ENCODE measurements at regions not wholly inside any gene's neighbourhood (a gene's known extent, or its start where the extent isn't known, plus 50 kb on each side); places are given as distances from the start of the nearest gene placed in this dataset.

DNA sequence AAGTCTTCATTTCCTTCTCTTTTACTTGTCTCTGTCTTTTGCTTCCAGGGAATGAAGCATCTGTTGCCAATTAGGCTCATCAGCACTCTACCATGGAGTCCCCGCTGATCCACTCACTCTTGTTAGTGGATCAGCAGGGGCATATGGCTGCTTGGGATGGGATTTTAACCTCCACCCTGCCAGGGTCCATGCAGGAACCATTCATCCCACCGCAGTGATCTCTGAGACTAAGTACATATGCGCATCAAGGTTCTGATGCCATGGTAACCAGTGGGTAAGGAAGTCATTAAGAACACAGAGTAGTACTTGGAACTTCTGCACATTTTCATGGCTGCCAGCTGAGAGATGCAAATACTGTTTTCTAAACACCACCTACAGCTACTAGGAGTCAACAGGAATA is 374.0 kb upstream of the ALCAM start:
- H3K4me1 Mint-ChIP-seq: no peaks in the 10 kb centered on the region
- POLR2A ChIA-PET: no interaction called here
- H3K27ac Mint-ChIP-seq: no peak overlapping the region
- ATAC-seq (no peak), DNase-seq (no peak)
- H3K27me3 Mint-ChIP-seq: no peaks in the 10 kb centered on the region
- H3K36me3 Mint-ChIP-seq (ENCODE audit: low read depth): no peaks in the 10 kb centered on the region
- intact Hi-C loops (cut with DNase I, micrococcal nuclease): no loop called here
- H3K4me3 Mint-ChIP-seq: no peak overlapping the region
- CTCF ChIA-PET: no interaction called here
- H3K9me3 Mint-ChIP-seq (ENCODE audit: low read depth): no peaks in the 10 kb centered on the region

DNA sequence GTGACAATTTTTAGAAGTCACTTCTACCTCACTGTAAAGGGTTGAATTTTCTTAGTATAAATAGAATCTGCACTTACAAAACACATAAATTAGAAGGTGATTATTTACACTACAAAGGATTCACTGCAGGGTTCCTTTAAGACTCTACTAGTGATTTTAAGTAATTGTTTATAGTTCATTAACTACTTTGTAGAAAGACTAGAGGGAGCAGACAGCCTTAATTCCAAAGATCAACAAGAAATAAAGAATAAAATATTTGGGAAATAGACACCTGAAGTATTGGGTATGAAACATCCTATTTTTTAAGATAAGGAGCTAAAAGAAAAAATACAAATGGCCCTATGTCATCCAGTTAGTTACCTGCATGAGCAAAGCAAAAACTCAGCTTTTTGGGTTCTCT is 360.5 kb upstream of the ALCAM start:
- H3K27me3 Mint-ChIP-seq: no peaks in the 10 kb centered on the region
- intact Hi-C loops (cut with DNase I, micrococcal nuclease): no loop called here
- no peak overlapping the region for H3K27ac Mint-ChIP-seq
- no peaks in the 10 kb centered on the region for H3K36me3 Mint-ChIP-seq (ENCODE audit: low read depth)
- POLR2A ChIA-PET: no interaction called here
- ATAC-seq (no peak), DNase-seq (no peak)
- no peak overlapping the region for H3K4me3 Mint-ChIP-seq
- H3K4me1 Mint-ChIP-seq: no peaks in the 10 kb centered on the region
- CTCF ChIA-PET: no interaction called here
- peaks cover 3% of the 10 kb centered on the region for H3K9me3 Mint-ChIP-seq (ENCODE audit: low read depth)

DNA sequence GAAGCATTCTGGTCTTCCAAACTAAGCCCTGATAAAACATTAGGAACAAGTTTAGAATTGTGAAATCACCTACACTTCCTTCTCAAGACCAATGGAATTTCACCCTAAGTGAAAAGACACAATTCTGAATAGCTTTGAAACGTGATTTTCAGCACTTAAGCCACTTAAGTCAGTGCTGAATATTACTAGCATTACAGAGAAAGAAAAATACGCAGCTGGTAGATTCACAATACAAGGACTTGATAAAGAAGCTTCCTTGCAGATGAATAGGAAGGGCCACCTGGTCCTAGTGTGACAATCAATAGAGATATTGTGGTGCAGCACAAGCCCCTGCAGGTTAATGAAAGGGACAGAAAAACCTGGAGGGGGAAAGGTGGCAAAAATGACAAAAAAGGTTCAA is 353.1 kb upstream of the ALCAM start:
- no peaks in the 10 kb centered on the region for H3K27me3 Mint-ChIP-seq
- intact Hi-C loops (cut with DNase I, micrococcal nuclease): no loop called here
- H3K27ac Mint-ChIP-seq: no peak overlapping the region
- no peaks in the 10 kb centered on the region for H3K4me1 Mint-ChIP-seq
- DNase-seq (no peak), ATAC-seq (no peak)
- ChIA-PET CTCF (interaction anchor here (0.7 kb wide), 1 partner anchor 334 kb away, joined by 3 read pairs; no protein-coding TSS in a partner anchor), POLR2A (no interaction called here)
- H3K4me3 Mint-ChIP-seq: no peak overlapping the region
- H3K9me3 Mint-ChIP-seq (ENCODE audit: low read depth): peaks cover 3% of the 10 kb centered on the region
- no peaks in the 10 kb centered on the region for H3K36me3 Mint-ChIP-seq (ENCODE audit: low read depth)

DNA sequence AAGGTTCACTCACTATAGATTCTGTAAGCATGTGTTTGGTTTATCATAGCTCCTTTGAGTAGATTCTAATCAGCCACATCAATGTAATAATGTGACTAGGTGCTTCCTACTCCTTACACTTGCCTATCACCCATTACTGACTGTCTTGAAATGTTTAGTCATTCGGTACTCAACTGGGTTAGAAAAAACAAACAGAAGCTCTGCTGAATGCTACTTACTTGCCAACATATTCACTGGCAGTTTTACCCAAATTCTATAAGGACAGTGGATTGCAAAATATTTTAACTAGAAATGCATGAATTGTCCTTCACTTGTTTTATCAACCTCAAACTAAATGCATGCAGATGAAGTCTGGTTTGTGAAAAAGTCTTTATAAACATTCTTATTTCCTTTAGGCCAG is 352.1 kb upstream of the ALCAM start:
- no peak for DNase-seq
- Mint-ChIP-seq H3K27ac (no peak overlapping the region), H3K9me3 (ENCODE audit: low read depth) (no peaks in the 10 kb centered on the region), H3K27me3 (no peaks in the 10 kb centered on the region), H3K36me3 (ENCODE audit: low read depth) (no peaks in the 10 kb centered on the region), H3K4me1 (no peaks in the 10 kb centered on the region), H3K4me3 (no peak overlapping the region)
- ChIA-PET POLR2A (no interaction called here), CTCF (no interaction called here)
- ATAC-seq: no peak
- intact Hi-C loops (cut with DNase I, micrococcal nuclease): no loop called here

DNA sequence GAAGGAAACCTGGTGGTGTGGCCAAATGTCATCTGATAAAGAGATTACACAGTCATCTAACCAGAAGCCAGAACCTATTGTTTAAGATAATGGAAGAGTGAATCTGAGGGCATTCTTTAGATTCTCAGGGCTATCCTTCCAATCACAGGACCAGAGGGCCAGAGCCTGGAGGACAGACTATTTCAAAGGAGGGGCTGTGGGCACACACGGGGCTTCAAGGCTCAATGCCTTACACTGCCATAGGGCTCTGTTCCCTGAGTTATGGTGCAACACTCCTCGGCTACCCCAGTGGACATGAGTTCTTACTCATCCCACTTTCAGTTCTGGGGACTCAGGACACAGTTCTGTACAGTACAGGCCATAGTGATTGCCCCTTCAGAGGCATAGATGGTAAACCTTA is 343.9 kb upstream of the ALCAM start:
- Mint-ChIP-seq H3K36me3 (ENCODE audit: low read depth) (no peaks in the 10 kb centered on the region), H3K4me1 (no peaks in the 10 kb centered on the region), H3K9me3 (ENCODE audit: low read depth) (peaks cover 1% of the 10 kb centered on the region), H3K4me3 (no peak overlapping the region), H3K27me3 (no peaks in the 10 kb centered on the region), H3K27ac (no peak overlapping the region)
- intact Hi-C loops (cut with DNase I, micrococcal nuclease): no loop called here
- DNase-seq: no peak
- ChIA-PET POLR2A (no interaction called here), CTCF (no interaction called here)
- no peak for ATAC-seq

DNA sequence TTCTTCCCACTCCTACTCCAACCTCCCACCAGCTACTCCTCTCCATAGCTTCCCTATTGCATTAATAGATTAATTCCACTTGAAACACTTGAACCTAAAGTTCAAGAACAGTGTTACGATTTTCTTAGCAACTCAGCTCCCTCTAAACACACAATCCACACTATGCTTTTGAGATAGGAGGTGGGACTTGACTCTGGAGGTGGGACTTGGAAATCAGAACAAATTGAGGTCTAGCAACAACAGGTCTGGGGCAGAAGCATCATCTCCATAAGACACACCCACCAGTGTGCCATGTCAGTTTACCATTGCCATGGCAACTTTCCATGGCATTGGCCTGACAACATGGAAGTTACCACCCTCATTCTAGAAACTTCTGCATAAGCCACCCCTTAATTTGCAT is 336.5 kb upstream of the ALCAM start:
- intact Hi-C loops (cut with DNase I, micrococcal nuclease): no loop called here
- no peaks in the 10 kb centered on the region for H3K4me1 Mint-ChIP-seq
- H3K9me3 Mint-ChIP-seq (ENCODE audit: low read depth): peaks cover 1% of the 10 kb centered on the region
- H3K4me3 Mint-ChIP-seq: no peak overlapping the region
- no peak overlapping the region for H3K27ac Mint-ChIP-seq
- no peaks in the 10 kb centered on the region for H3K36me3 Mint-ChIP-seq (ENCODE audit: low read depth)
- DNase-seq (no peak), ATAC-seq (no peak)
- no peaks in the 10 kb centered on the region for H3K27me3 Mint-ChIP-seq
- POLR2A ChIA-PET: no interaction called here
- CTCF ChIA-PET: no interaction called here

DNA sequence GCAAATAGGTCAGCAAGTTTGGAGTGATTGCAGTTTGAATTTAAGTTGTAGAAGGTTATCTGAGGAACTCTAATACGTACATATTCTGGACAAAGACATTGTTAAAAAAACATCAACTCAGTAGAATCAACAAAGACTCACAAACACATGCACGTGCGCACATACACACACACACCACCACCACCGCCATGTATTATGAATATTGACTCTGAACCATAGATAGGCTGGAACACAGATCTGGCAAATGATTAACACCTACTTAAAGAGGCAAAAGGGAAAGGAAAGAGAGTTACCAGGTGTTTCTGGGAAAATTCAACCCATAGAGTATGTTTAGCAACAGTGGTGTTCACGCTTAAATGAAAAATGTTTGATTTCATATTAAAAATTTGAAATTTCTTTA is 334.2 kb upstream of the ALCAM start:
- DNase-seq (no peak), ATAC-seq (no peak)
- intact Hi-C loops (cut with DNase I, micrococcal nuclease): no loop called here
- Mint-ChIP-seq H3K9me3 (ENCODE audit: low read depth) (no peaks in the 10 kb centered on the region), H3K4me3 (no peak overlapping the region), H3K36me3 (ENCODE audit: low read depth) (no peaks in the 10 kb centered on the region), H3K27me3 (no peaks in the 10 kb centered on the region), H3K27ac (no peak overlapping the region), H3K4me1 (no peaks in the 10 kb centered on the region)
- ChIA-PET CTCF (no interaction called here), POLR2A (no interaction called here)

DNA sequence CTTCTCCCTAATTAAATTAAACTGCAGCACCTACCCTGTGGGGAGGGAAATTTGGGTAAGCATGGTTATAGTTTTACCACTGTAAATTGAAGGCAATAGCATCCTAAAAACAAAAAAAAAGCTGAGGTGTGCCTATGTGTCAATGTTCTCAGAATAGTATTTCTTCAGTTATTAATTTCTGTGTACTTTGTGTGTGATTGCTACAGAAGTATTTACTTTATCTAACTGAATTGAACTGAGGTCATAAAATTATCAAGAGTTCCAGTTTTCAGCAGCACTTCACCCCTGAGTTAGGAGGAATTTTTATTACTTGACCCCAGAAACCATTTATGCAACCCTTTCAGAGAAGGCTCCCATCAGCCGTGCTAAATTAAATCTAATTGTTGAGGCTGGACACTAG is 333.6 kb upstream of the ALCAM start:
- no peaks in the 10 kb centered on the region for H3K4me1 Mint-ChIP-seq
- intact Hi-C loops (cut with DNase I, micrococcal nuclease): no loop called here
- CTCF ChIA-PET: no interaction called here
- no peak overlapping the region for H3K27ac Mint-ChIP-seq
- no peaks in the 10 kb centered on the region for H3K27me3 Mint-ChIP-seq
- no peaks in the 10 kb centered on the region for H3K36me3 Mint-ChIP-seq (ENCODE audit: low read depth)
- H3K4me3 Mint-ChIP-seq: no peak overlapping the region
- no peaks in the 10 kb centered on the region for H3K9me3 Mint-ChIP-seq (ENCODE audit: low read depth)
- ATAC-seq (no peak), DNase-seq (no peak)
- POLR2A ChIA-PET: no interaction called here

DNA sequence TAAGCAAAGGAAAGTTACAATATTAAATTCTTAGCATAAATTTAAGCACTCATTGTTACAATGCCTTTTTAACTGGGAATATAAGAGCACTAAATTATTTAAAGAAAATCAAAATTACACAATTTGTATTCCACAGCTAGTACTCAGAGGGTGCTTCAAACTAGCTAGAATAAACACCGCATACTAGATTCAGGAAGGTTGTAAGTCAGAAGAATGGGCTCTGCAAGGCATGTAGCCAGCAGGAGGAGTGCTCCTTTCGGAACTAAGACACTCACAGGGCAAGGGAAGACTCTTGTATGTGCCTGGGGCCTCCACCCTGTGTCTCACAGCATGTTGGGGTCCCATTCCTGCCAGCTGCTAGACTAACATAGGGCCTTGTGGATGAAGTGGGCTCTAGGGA is 327.7 kb upstream of the ALCAM start:
- DNase-seq: no peak
- ChIA-PET POLR2A (no interaction called here), CTCF (no interaction called here)
- H3K9me3 Mint-ChIP-seq (ENCODE audit: low read depth): no peaks in the 10 kb centered on the region
- no peaks in the 10 kb centered on the region for H3K36me3 Mint-ChIP-seq (ENCODE audit: low read depth)
- no peak for ATAC-seq
- H3K27me3 Mint-ChIP-seq: no peaks in the 10 kb centered on the region
- intact Hi-C loops (cut with DNase I, micrococcal nuclease): no loop called here
- no peak overlapping the region for H3K27ac Mint-ChIP-seq
- H3K4me3 Mint-ChIP-seq: no peak overlapping the region
- no peaks in the 10 kb centered on the region for H3K4me1 Mint-ChIP-seq

DNA sequence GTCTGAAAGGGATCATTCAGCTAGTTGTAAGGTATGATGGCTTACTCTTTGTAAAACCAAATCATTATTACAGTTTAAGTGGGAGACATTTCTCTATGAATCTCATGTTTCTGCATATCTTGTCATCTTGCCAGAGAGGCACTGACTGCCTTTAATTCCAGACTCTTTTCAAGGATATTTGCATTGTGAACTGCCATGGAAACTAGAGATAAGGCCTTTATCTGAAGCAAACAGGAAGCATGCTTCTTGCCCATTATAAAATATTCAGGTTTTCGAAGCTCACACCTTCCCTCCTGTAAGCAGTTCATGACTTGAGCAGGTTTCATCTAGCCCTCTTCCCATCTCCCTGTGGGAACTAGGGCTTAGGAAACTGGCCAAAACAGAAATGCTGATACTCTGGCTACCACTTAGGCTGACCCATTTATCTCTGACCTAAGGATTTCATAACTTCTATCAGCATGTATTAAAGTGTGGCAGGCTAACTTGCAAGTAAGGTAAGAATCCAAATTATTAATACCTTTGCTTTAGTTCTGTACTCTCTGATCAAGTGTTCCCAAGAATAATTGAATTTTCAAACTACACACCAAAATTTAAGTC is 326.6 kb upstream of the ALCAM start:
- H3K4me3 Mint-ChIP-seq: no peak overlapping the region
- no peaks in the 10 kb centered on the region for H3K9me3 Mint-ChIP-seq (ENCODE audit: low read depth)
- no peak for DNase-seq
- ChIA-PET POLR2A (no interaction called here), CTCF (no interaction called here)
- H3K36me3 Mint-ChIP-seq (ENCODE audit: low read depth): no peaks in the 10 kb centered on the region
- intact Hi-C loops (cut with DNase I, micrococcal nuclease): no loop called here
- no peak for ATAC-seq
- H3K4me1 Mint-ChIP-seq: no peaks in the 10 kb centered on the region
- H3K27me3 Mint-ChIP-seq: no peaks in the 10 kb centered on the region
- no peak overlapping the region for H3K27ac Mint-ChIP-seq

DNA sequence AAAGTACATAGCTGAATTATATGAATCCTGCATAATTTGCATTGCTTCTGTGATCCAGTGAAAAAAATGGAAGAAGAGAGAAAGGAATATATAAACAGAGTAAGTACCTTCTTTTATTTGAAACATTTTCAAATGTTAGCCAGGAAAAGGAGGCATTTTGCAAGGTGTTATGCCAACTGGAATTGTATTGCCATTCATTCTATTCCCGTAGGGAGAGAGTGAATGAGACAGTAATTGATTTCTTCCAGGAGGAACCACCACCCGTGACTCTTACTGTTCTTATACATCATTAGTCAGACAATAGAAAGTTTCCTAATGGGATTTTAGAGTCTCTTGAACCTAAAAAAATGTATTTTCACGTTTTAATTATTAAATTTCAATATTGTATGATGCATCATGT is 324.1 kb upstream of the ALCAM start:
- Mint-ChIP-seq H3K27me3 (peaks cover 2% of the 10 kb centered on the region), H3K4me1 (no peaks in the 10 kb centered on the region), H3K36me3 (ENCODE audit: low read depth) (no peaks in the 10 kb centered on the region), H3K9me3 (ENCODE audit: low read depth) (no peaks in the 10 kb centered on the region), H3K27ac (no peak overlapping the region), H3K4me3 (no peak overlapping the region)
- ChIA-PET POLR2A (no interaction called here), CTCF (interaction anchor here (0.6 kb wide), 1 partner anchor 401 kb away, joined by 3 read pairs; no protein-coding TSS in a partner anchor)
- intact Hi-C loops (cut with DNase I, micrococcal nuclease): no loop called here
- DNase-seq: no peak
- no peak for ATAC-seq

DNA sequence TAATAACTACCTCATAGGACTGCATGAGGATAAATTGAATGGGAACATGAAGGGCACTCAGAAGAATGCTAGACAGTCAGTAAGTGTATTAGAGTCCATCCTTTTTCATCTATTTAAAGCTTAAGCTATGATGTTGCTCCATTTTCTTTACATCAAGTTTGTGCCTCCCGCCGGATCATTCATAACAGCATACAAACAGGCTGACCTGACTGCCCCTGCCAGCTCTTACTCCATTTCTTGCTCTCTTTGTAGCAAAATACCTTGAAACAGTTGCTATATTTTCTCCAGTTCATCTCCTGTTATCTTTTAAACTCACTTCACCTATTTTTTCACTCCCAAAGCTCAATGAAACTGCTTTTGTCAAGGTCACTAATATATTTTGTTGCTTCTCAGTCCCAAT is 315.6 kb upstream of the ALCAM start:
- no peaks in the 10 kb centered on the region for H3K9me3 Mint-ChIP-seq (ENCODE audit: low read depth)
- H3K36me3 Mint-ChIP-seq (ENCODE audit: low read depth): no peaks in the 10 kb centered on the region
- ATAC-seq (no peak), DNase-seq (no peak)
- H3K27ac Mint-ChIP-seq: no peak overlapping the region
- intact Hi-C loops (cut with DNase I, micrococcal nuclease): no loop called here
- no peaks in the 10 kb centered on the region for H3K27me3 Mint-ChIP-seq
- ChIA-PET POLR2A (no interaction called here), CTCF (interaction anchor here (0.9 to 1.0 kb wide), 2 partner anchors 10 to 26 kb away, joined by 3 to 4 read pairs; no protein-coding TSS in a partner anchor)
- no peaks in the 10 kb centered on the region for H3K4me1 Mint-ChIP-seq
- H3K4me3 Mint-ChIP-seq: no peak overlapping the region

DNA sequence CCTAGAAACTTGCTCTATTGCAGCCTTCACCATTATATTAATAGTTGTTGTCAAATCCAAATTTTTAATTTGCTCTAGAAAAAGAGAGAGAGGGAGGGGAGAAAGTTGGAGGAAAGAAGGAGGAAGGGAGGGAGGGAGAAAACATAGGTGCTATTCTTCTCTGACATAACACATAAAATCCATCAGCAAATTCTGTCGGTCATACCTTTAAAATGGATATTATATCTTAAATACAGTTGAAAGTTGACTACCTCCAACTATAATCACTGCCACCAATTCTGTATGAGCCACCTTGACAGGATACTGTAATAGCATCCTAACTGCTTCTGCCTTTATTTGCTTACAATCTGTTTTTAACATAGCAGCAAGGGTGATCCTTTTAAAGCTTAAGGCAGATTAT is 314.7 kb upstream of the ALCAM start:
- Mint-ChIP-seq H3K4me3 (no peak overlapping the region), H3K27ac (no peak overlapping the region), H3K36me3 (ENCODE audit: low read depth) (no peaks in the 10 kb centered on the region), H3K4me1 (no peaks in the 10 kb centered on the region), H3K9me3 (ENCODE audit: low read depth) (no peaks in the 10 kb centered on the region), H3K27me3 (no peaks in the 10 kb centered on the region)
- ChIA-PET CTCF (no interaction called here), POLR2A (no interaction called here)
- ATAC-seq (no peak), DNase-seq (no peak)
- intact Hi-C loops (cut with DNase I, micrococcal nuclease): no loop called here
